AG10803 (cell line): ENCODE measurements at regions not wholly inside any gene's neighbourhood (a gene's known extent, or its start where the extent isn't known, plus 50 kb on each side); places are given as distances from the start of the nearest gene placed in this dataset.
"Not testable (repeated sequence)": the region's sequence is repeated elsewhere in the genome, so short reads cannot be mapped to it uniquely, and the experiment has no call there.

Experiments
- DNase-seq: peaks from one replicate; pipeline ENCODE4 v3.0.0; 2010; ENCODE audit warnings: low read depth
- H3K4me3 ChIP-seq: 2 replicates; pipeline ENCODE4 v1.5.1; 2011; ENCODE audit warnings: mild to moderate bottlenecking, low read length, control low read depth
- TF ChIP-seq, protein P1 (sequence below): conservative IDR thresholded peaks from 2 replicates; pipeline ENCODE4 v1.5.1; 2011; ENCODE audit warnings: mild to moderate bottlenecking, low read length, control low read depth, inconsistent platforms

DNA sequence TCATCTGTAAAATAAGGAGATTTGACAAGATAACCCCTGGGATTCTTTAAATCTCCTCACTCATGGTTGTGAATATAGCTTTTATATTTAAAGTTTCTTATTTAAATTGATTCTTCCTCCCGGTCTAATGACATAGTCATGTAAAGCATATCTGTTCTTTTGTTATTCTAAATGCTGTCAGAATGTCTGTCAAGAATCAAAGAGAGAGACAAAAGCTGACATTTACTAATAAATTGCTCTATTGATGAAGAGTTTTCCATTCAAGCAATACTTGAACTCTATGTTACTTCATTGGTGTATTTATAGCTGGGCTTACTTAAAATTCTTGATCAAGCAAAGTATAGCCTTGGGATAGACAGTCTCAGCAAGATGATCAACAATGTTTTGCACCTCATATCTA, 865.8 kb downstream of the TBC1D32 start:
- no peak for DNase-seq
- H3K4me3 ChIP-seq, result no peak overlapping the region
- TF ChIP-seq, protein P1, sequence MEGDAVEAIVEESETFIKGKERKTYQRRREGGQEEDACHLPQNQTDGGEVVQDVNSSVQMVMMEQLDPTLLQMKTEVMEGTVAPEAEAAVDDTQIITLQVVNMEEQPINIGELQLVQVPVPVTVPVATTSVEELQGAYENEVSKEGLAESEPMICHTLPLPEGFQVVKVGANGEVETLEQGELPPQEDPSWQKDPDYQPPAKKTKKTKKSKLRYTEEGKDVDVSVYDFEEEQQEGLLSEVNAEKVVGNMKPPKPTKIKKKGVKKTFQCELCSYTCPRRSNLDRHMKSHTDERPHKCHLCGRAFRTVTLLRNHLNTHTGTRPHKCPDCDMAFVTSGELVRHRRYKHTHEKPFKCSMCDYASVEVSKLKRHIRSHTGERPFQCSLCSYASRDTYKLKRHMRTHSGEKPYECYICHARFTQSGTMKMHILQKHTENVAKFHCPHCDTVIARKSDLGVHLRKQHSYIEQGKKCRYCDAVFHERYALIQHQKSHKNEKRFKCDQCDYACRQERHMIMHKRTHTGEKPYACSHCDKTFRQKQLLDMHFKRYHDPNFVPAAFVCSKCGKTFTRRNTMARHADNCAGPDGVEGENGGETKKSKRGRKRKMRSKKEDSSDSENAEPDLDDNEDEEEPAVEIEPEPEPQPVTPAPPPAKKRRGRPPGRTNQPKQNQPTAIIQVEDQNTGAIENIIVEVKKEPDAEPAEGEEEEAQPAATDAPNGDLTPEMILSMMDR, result no peak

- TF ChIP-seq, protein P1, result no peak
- no peak for DNase-seq
- no peak overlapping the region for H3K4me3 ChIP-seq
Observed at GRCh38 chr6:120451508-120451907, 882.8 kb downstream of the TBC1D32 start.

- no peak for DNase-seq
Observed at GRCh38 chr6:120447605-120448004, 886.7 kb downstream of the TBC1D32 start.

DNA sequence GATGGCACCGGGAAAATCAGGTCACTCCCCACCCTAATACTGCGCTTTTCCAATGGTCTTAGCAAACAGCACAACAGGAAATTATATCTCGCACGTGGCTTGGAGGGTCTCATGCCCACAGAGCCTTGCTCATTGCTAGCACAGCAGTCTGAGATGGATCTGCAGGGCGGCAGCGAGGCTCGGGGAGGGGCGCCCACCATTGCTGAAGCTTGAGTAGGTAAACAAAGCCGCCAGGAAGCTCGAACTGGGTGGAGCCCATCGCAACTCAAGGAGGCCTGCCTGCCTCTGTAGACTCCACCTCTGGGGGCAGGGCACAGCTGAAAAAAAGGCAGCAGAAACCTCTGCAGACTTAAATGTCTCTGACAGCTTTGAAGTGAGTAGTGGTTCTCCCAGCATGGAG, 901.4 kb downstream of the TBC1D32 start:
- not testable (repeated sequence) for H3K4me3 ChIP-seq, DNase-seq

More at GRCh38 chr6:120447605-120448004, 886.7 kb downstream of the TBC1D32 start:
- TF ChIP-seq, protein P1, result no peak
- no peak overlapping the region for H3K4me3 ChIP-seq

DNA sequence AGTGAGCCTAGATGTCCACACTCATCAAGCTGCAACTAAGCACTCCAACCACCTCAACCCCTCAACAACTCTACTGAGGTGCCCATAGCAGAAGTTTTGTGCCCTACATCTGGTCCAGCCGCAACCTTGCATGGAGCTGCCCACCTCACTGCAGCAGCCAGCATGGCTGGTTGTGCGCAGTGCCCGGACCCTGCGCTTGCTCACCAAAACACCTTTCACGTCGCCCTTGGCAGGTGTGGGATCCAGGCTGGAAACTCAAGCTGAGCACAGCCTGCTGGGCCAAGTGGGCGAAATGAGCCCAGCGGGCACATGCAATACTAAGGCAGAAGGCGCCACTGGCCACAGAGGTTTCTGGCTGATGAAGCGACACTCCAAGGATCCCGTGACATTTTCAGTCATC, 902.4 kb downstream of the TBC1D32 start:
- DNase-seq, result no peak

DNA sequence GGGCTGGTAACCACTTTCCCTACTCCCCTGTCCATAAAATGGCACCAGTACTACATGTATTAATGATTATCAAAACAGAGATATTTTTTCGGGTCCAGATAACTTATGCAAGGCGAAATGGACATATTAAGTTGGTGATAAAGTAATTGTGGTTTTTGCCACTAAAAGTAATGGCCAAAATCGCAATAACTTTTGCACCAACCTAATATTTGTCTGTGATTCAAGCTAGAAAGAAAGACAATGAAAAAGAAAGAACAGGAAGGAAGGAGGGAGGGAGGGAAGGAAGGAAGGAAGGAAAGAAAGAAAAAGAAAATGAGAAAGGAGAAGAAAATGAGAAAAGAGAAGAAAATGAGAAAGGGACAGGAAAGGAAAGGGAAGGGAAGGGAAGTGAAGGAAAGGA, 922.9 kb downstream of the TBC1D32 start:
- DNase-seq, result no peak
- TF ChIP-seq, protein P1, result no peak
- H3K4me3 ChIP-seq, result no peak overlapping the region

More for the DNA sequence above, 902.4 kb downstream of the TBC1D32 start:
- TF ChIP-seq, protein P1, result no peak
- no peak overlapping the region for H3K4me3 ChIP-seq

DNA sequence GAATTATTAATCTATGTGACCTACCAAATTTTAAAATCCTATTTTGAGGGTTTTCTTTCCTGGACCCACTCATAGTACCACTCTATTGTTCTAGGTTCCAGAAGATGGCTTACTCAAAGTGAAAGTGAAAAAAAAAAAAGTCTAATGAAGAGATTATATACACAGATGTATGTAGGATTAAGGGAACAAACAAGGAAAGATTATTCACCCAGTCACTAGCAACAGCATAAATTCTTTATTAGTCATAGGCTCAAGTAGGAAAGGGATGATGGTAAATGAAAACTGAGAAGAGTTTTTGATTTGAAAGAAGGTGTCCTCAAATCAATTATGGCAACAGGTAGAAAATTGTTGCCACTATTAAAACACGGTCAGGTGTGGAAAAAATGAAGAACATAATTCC, 923.7 kb downstream of the TBC1D32 start:
- DNase-seq, result no peak
- TF ChIP-seq, protein P1, result no peak
- no peak overlapping the region for H3K4me3 ChIP-seq

DNA sequence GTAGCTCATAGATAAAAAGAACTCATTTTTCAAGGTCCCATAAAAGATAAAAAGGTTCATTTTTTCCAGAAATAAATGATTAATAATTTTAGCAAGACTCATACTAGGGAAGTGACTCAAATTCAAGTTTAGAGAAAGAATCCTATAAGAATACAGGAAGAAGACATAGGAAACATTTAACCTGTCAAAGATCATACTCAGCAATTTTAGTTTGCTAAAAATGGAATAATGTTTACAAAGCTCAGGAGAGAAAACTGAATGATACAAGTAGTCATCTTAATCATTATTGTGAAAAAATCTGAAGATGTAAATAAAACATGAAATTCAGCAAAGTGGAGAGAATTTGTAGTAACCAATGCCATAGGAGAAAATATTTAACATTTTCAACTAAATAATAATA, 926.6 kb downstream of the TBC1D32 start:
- TF ChIP-seq, protein P1, result no peak
- no peak overlapping the region for H3K4me3 ChIP-seq
- no peak for DNase-seq
